Lower leg skin (tissue), 3 donors: ENCODE measurements at regions not wholly inside any gene's neighbourhood (a gene's known extent, or its start where the extent isn't known, plus 50 kb on each side); places are given as distances from the start of the nearest gene placed in this dataset.

Experiments
- POLR2A ChIP-seq, 2 donors: fragments of 450-650 bp; IDR thresholded peaks; one replicate each; pipeline ENCODE4 v1.6.1; 2016 to 2017; ENCODE audit warnings: antibody characterized with exemption in 2 of 2, mild to moderate bottlenecking in 1 of 2, moderate library complexity in 1 of 2
- TF ChIP-seq, protein P1 (sequence below), 3 donors: fragments of 450-650 bp; IDR thresholded peaks; one replicate each; pipeline ENCODE4 v1.5.1; 2016; ENCODE audit warnings: antibody characterized with exemption in 3 of 3, mild to moderate bottlenecking in 3 of 3, moderate library complexity in 2 of 3

DNA sequence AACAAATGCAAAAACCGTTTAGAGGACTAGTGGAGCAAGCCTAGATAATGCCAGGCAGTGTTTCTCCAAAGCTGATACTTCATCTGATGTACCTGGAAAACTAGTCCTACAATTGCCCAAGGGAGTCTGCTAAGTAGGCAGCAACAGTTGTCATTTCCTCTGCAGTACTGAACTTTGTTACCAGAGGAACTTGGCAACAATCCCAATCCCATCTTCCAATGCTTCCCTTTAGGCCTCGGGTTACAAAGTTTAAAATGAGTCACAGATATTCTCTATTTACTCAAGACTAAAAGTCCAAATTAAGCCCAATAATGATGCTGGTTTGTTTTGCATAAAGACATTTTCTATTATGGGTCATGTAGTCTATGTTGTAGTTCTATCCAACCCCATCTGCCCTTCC is 120.0 kb upstream of the GLRA2 start:
- TF ChIP-seq, protein P1, sequence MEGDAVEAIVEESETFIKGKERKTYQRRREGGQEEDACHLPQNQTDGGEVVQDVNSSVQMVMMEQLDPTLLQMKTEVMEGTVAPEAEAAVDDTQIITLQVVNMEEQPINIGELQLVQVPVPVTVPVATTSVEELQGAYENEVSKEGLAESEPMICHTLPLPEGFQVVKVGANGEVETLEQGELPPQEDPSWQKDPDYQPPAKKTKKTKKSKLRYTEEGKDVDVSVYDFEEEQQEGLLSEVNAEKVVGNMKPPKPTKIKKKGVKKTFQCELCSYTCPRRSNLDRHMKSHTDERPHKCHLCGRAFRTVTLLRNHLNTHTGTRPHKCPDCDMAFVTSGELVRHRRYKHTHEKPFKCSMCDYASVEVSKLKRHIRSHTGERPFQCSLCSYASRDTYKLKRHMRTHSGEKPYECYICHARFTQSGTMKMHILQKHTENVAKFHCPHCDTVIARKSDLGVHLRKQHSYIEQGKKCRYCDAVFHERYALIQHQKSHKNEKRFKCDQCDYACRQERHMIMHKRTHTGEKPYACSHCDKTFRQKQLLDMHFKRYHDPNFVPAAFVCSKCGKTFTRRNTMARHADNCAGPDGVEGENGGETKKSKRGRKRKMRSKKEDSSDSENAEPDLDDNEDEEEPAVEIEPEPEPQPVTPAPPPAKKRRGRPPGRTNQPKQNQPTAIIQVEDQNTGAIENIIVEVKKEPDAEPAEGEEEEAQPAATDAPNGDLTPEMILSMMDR (IDR thresholded peaks at IDR 0.05): no peak
- TF ChIP-seq POLR2A (IDR thresholded peaks at IDR 0.05): no peak
